Smooth muscle cell (in vitro differentiated cells): ENCODE measurements at regions not wholly inside any gene's neighbourhood (a gene's known extent, or its start where the extent isn't known, plus 50 kb on each side); places are given as distances from the start of the nearest gene placed in this dataset.
"Not testable (repeated sequence)": the region's sequence is repeated elsewhere in the genome, so short reads cannot be mapped to it uniquely, and the experiment has no call there.

Source experiments
- DNase-seq: peaks from one replicate; lab custom pipeline; 2025; ENCODE audit not compliant: unreplicated experiment; lab: John Stamatoyannopoulos, UW
- H2AFZ ChIP-seq: fragments of 200-600 bp; sonication (generic); 2 replicates; pipeline ENCODE4 v1.6.0; 2016; ENCODE audit warnings: antibody characterized with exemption, low read depth, mild to moderate bottlenecking
- H3F3A ChIP-seq: fragments of 200-600 bp; sonication (generic); 2 replicates; pipeline ENCODE4 v1.6.0; 2017; ENCODE audit warnings: antibody characterized with exemption, low read depth
- H3K27ac ChIP-seq: fragments of 200-600 bp; sonication (generic); 2 replicates; pipeline ENCODE4 v1.5.1; 2016; ENCODE audit warnings: low read depth, mild to moderate bottlenecking
- H3K27me3 ChIP-seq: fragments of 200-600 bp; sonication (generic); 2 replicates; pipeline ENCODE4 v1.6.1; 2016; ENCODE audit warnings: low read depth, mild to moderate bottlenecking
- H3K36me3 ChIP-seq: fragments of 200-600 bp; sonication (generic); 2 replicates; pipeline ENCODE4 v1.5.1; 2016; ENCODE audit warnings: low read depth
- H3K4me1 ChIP-seq: fragments of 200-600 bp; sonication (generic); 2 replicates; pipeline ENCODE4 v1.5.1; 2016; ENCODE audit warnings: low read depth
- H3K4me2 ChIP-seq: fragments of 200-600 bp; sonication (generic); 2 replicates; pipeline ENCODE4 v1.6.0; 2016; ENCODE audit warnings: mild to moderate bottlenecking
- H3K4me3 ChIP-seq: fragments of 200-600 bp; sonication (generic); 2 replicates; pipeline ENCODE4 v1.5.1; 2016; ENCODE audit warnings: mild to moderate bottlenecking
- H3K79me2 ChIP-seq: fragments of 200-600 bp; sonication (generic); 2 replicates; pipeline ENCODE4 v1.6.0; 2016; ENCODE audit warnings: low read depth, mild to moderate bottlenecking
- H3K9ac ChIP-seq: fragments of 200-600 bp; sonication (generic); 2 replicates; pipeline ENCODE4 v1.6.0; 2016; ENCODE audit warnings: low read depth
- H3K9me3 ChIP-seq: fragments of 200-600 bp; sonication (generic); replicated peaks from 2 replicates; pipeline ENCODE4 v1.5.1; 2016; ENCODE audit warnings: low read depth
- H4K20me1 ChIP-seq: fragments of 200-600 bp; sonication (generic); 2 replicates; pipeline ENCODE4 v1.6.0; 2016; ENCODE audit warnings: low read depth
- CTCF ChIP-seq: fragments of 200-600 bp; sonication (generic); IDR thresholded peaks from 2 replicates; pipeline ENCODE4 v1.5.1; 2017; ENCODE audit warnings: borderline replicate concordance, mild to moderate bottlenecking, antibody characterized with exemption; ENCODE audit not compliant: insufficient read depth, poor library complexity, severe bottlenecking
- WGBS: methylation state at CpG from one replicate; pipeline ENCODE4 v1.1.7; 2016; ENCODE audit warnings: low lambda C conversion rate; 5-methylcytosine and 5-hydroxymethylcytosine counted together

DNA sequence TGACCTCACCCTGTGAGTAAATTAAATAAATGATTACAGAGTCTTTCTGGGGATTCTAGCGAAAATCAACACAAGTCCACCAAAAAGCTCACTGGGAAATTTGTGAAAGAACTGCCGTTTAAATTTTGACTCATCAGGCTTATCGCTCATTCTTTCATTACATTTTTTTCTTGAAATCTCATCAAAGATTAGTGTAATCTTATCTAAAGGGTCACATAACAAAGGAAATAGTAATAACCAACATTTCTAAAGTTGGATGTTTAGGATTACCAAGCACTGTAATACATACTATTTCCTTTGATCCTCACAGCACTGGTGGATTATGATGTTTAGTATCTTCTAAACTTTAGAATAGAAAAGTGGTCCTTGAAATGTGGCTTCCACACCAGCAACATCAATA lies 111.1 kb upstream of the CBLB start:
- no peak overlapping the region for H3K9ac ChIP-seq
- TF ChIP-seq CTCF = no peak
- no peak overlapping the region for H3K4me3 ChIP-seq
- no peak for DNase-seq
- no peaks in the 10 kb centered on the region for H3K4me1 ChIP-seq
- no peak overlapping the region for H3K27ac ChIP-seq
- H2AFZ ChIP-seq = peak overlapping the region; percentile 10
- H3K36me3 ChIP-seq = no peaks in the 10 kb centered on the region
- H3K9me3 ChIP-seq = peaks cover 8% of the 10 kb centered on the region
- H3F3A ChIP-seq = no peaks in the 10 kb centered on the region
- no peaks in the 10 kb centered on the region for H3K79me2 ChIP-seq
- no peaks in the 10 kb centered on the region for H4K20me1 ChIP-seq
- H3K27me3 ChIP-seq = no peaks in the 10 kb centered on the region
- WGBS = 49% methylated on average over 3 of the region's 3 CpGs
- peak overlapping the region; percentile 6 for H3K4me2 ChIP-seq

- Histone ChIP-seq H3K9me3 (peaks cover 8% of the 10 kb centered on the region), H3F3A (no peaks in the 10 kb centered on the region), H3K4me2 (no peak overlapping the region), H3K79me2 (no peaks in the 10 kb centered on the region), H3K9ac (no peak overlapping the region), H3K4me3 (no peak overlapping the region), H3K27me3 (no peaks in the 10 kb centered on the region), H3K36me3 (no peaks in the 10 kb centered on the region), H3K27ac (no peak overlapping the region), H4K20me1 (no peaks in the 10 kb centered on the region), H2AFZ (no peak overlapping the region), H3K4me1 (no peaks in the 10 kb centered on the region)
- 100% methylated on average over 1 of the region's 1 CpG for WGBS
- DNase-seq = no peak
- no peak for TF ChIP-seq CTCF
These were observed 113.4 kb upstream of the CBLB start for GRCh38 chr3:105982207-105982606.

- Histone ChIP-seq H3K4me3 (no peak overlapping the region), H3K9me3 (peaks cover 8% of the 10 kb centered on the region), H3K4me2 (no peak overlapping the region), H3K9ac (no peak overlapping the region), H4K20me1 (no peaks in the 10 kb centered on the region), H3K27ac (peak overlapping the region; percentile 17), H3K79me2 (no peaks in the 10 kb centered on the region), H3K27me3 (no peaks in the 10 kb centered on the region), H3K36me3 (no peaks in the 10 kb centered on the region), H3F3A (no peaks in the 10 kb centered on the region), H2AFZ (no peak overlapping the region), H3K4me1 (no peaks in the 10 kb centered on the region)
- DNase-seq = no peak
- TF ChIP-seq CTCF = no peak
- WGBS = 90% methylated on average over 1 of the region's 1 CpG
These were observed 116.0 kb upstream of the CBLB start for GRCh38 chr3:105984837-105985236.

DNA sequence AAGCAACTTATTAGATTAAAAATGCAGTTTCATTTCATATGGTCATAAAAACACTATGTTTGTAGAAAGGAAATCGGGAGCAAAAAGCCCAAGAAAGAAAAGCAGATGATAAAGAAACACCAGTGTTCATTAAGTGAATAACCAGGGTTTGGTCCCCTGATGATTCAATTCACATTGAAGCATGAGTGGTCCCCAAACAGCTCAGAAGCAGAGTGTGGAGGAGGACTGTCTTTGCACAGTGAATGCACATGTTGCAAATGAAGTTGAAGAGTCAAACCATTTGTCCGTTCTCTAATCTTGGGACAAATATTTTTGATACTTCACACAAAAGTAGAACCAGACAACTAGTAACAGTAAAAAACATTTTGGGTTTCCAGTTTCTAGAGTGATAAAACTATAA lies 117.5 kb upstream of the CBLB start:
- H3K36me3 ChIP-seq, H3K9ac ChIP-seq, H3K4me1 ChIP-seq, H3K4me2 ChIP-seq, H3K27me3 ChIP-seq, H3K79me2 ChIP-seq, H3K27ac ChIP-seq, H4K20me1 ChIP-seq, DNase-seq, H3F3A ChIP-seq, H3K9me3 ChIP-seq, H3K4me3 ChIP-seq, H2AFZ ChIP-seq: not testable (repeated sequence)
- WGBS = 84% methylated on average over 2 of the region's 2 CpGs
